A549 (cell line): ENCODE measurements at regions not wholly inside any gene's neighbourhood (a gene's known extent, or its start where the extent isn't known, plus 50 kb on each side); places are given as distances from the start of the nearest gene placed in this dataset.

Experiments
- CTCF ChIP-seq: fragments of >200 bp; sonication (Bioruptor Twin); formaldehyde crosslinking; IDR thresholded peaks from 3 replicates; pipeline ENCODE4 v1.5.1; 2016
- POLR2A ChIP-seq: IDR thresholded peaks from 2 replicates; pipeline ENCODE4 v1.6.1; 2012; ENCODE audit warnings: mild to moderate bottlenecking, low read length

- TF ChIP-seq CTCF (no peak), POLR2A (no peak)
Measured at GRCh38 chr10:2120746-2121145, 383.4 kb upstream of the ADARB2 start.
